ENCODE measurements at regions not wholly inside any gene's neighbourhood (a gene's known extent, or its start where the extent isn't known, plus 50 kb on each side); places are given as distances from the start of the nearest gene placed in this dataset.
"Not testable (repeated sequence)": the region's sequence is repeated elsewhere in the genome, so short reads cannot be mapped to it uniquely, and the experiment has no call there.

GRCh38 chr6:30810813-30811339, 66.5 kb upstream of the IER3 start:
- ChIA-PET POLR2A (interaction anchor here (1.0 to 2.5 kb wide), 2 partner anchors 17 to 80 kb away, joined by 5 to 10 read pairs; no protein-coding TSS in a partner anchor), CTCF (interaction anchor here (0.6 to 1.1 kb wide), 3 partner anchors 80 to 396 kb away, joined by 3 to 4 read pairs (median 4); no protein-coding TSS in a partner anchor)
- Histone ChIP-seq H3K27ac (ENCODE audit: low read depth in 1 of 2, low read length in 2 of 2) (no peak overlapping the region), H3K4me1 (ENCODE audit: insufficient read depth, low read length) (peaks cover 60% of the 10 kb centered on the region), H3K4me3 (ENCODE audit: low read length) (no peak overlapping the region), H3K27me3 (ENCODE audit: control insufficient read depth in 1 of 2, insufficient read depth in 2 of 2, low read length in 2 of 2) (no peaks in the 10 kb centered on the region), H3K9me3 (ENCODE audit: control insufficient read depth in 1 of 2, insufficient read depth in 1 of 2, low read length in 2 of 2) (no peaks in the 10 kb centered on the region), H3K36me3 (ENCODE audit: insufficient read depth, low read length) (no peaks in the 10 kb centered on the region)
- no peaks in the 10 kb centered on the region for H3K27me3 Mint-ChIP-seq
- DNase-seq = peak in 5 of 14 experiments; percentile 23 to 61 (median 41)
- peak overlapping the region; percentile 25 for H3K27ac Mint-ChIP-seq
- H3K36me3 Mint-ChIP-seq (ENCODE audit: low read depth) = no peaks in the 10 kb centered on the region
- intact Hi-C loops (cut with DNase I, micrococcal nuclease) = loop anchor here in 1 of 2 experiments (5.0 kb wide), 1 partner anchor 134 kb away; no protein-coding TSS in a partner anchor
- ATAC-seq (ENCODE audit: poor library complexity) = peak; percentile 39
- H3K4me3 Mint-ChIP-seq = no peak overlapping the region
- no peaks in the 10 kb centered on the region for H3K9me3 Mint-ChIP-seq
- TF ChIP-seq CTCF (IDR thresholded peaks at IDR 0.05) = no peak
- peaks cover 59% of the 10 kb centered on the region for H3K4me1 Mint-ChIP-seq (ENCODE audit: low read depth)

- H3K9me3 Mint-ChIP-seq; POLR2A ChIA-PET; H3K27me3 ChIP-seq (ENCODE audit: control insufficient read depth in 1 of 2, insufficient read depth in 2 of 2, low read length in 2 of 2); H3K36me3 ChIP-seq (ENCODE audit: insufficient read depth, low read length); H3K4me3 ChIP-seq (ENCODE audit: low read length); H3K27ac ChIP-seq (ENCODE audit: low read depth in 1 of 2, low read length in 2 of 2); ATAC-seq (ENCODE audit: poor library complexity); H3K27me3 Mint-ChIP-seq; H3K4me3 Mint-ChIP-seq; intact Hi-C loops (cut with DNase I, micrococcal nuclease); CTCF ChIA-PET; DNase-seq; H3K36me3 Mint-ChIP-seq (ENCODE audit: low read depth); H3K27ac Mint-ChIP-seq; H3K9me3 ChIP-seq (ENCODE audit: control insufficient read depth in 1 of 2, insufficient read depth in 1 of 2, low read length in 2 of 2): not testable (repeated sequence)
- peaks cover 51% of the 10 kb centered on the region for H3K4me1 Mint-ChIP-seq (ENCODE audit: low read depth)
- peaks cover 36% of the 10 kb centered on the region for H3K4me1 ChIP-seq (ENCODE audit: insufficient read depth, low read length)
Measured at GRCh38 chr6:30807566-30807965, 63.2 kb upstream of the IER3 start.

GRCh38 chr6:30806581-30807183, 62.3 kb upstream of the IER3 start:
- no peak overlapping the region for H3K4me3 ChIP-seq (ENCODE audit: low read length)
- TF ChIP-seq CTCF (IDR thresholded peaks at IDR 0.05) = no peak
- POLR2A ChIA-PET = interaction anchor here (1.5 kb wide), 1 partner anchor 30 kb away, joined by 3 read pairs; no protein-coding TSS in a partner anchor
- CTCF ChIA-PET = no interaction called here
- no peak overlapping the region for H3K27ac ChIP-seq (ENCODE audit: low read depth in 1 of 2, low read length in 2 of 2)
- H3K9me3 Mint-ChIP-seq = no peaks in the 10 kb centered on the region
- H3K36me3 ChIP-seq (ENCODE audit: insufficient read depth, low read length) = no peaks in the 10 kb centered on the region
- no peak overlapping the region for H3K27ac Mint-ChIP-seq
- no peaks in the 10 kb centered on the region for H3K27me3 Mint-ChIP-seq
- no peak overlapping the region for H3K4me3 Mint-ChIP-seq
- H3K9me3 ChIP-seq (ENCODE audit: control insufficient read depth in 1 of 2, insufficient read depth in 1 of 2, low read length in 2 of 2) = no peaks in the 10 kb centered on the region
- no peak for DNase-seq
- intact Hi-C loops (cut with DNase I, micrococcal nuclease) = no loop called here
- no peaks in the 10 kb centered on the region for H3K36me3 Mint-ChIP-seq (ENCODE audit: low read depth)
- H3K4me1 ChIP-seq (ENCODE audit: insufficient read depth, low read length) = peaks cover 29% of the 10 kb centered on the region
- ATAC-seq (ENCODE audit: poor library complexity) = no peak
- H3K27me3 ChIP-seq (ENCODE audit: control insufficient read depth in 1 of 2, insufficient read depth in 2 of 2, low read length in 2 of 2) = no peaks in the 10 kb centered on the region
- peaks cover 50% of the 10 kb centered on the region for H3K4me1 Mint-ChIP-seq (ENCODE audit: low read depth)
